IMR-90 (cell line): ENCODE measurements at regions not wholly inside any gene's neighbourhood (a gene's known extent, or its start where the extent isn't known, plus 50 kb on each side); places are given as distances from the start of the nearest gene placed in this dataset.

Experiments used
- ATAC-seq: fragments of 200-7000 bp; cut with Tn5 transposase; 2 replicates; pipeline ENCODE4 v1.9.1; 2020; ENCODE audit warnings: low read depth, mild to moderate bottlenecking, moderate library complexity
- BruUV-seq: library from RNA; stranded (reverse); fragments of 400-500 nt; replicated peaks from 2 replicates; lab custom pipeline; 2021; lab: Mats Ljungman, UMichigan
- CTCF ChIA-PET: fragments of 300-600 bp; formaldehyde crosslinking; extraction: SDS; loops from one replicate; lab custom pipeline; 2021; ENCODE audit warnings: antibody characterized with exemption; lab: Yijun Ruan, JAX
- POLR2A ChIA-PET: fragments of 300-600 bp; sonication (Branson Sonifier 250); formaldehyde crosslinking; loops from one replicate; lab custom pipeline; 2022; ENCODE audit warnings: antibody characterized with exemption; ENCODE audit not compliant: unreplicated experiment; lab: Charles Lee
- DNase-seq: peaks from one replicate; pipeline ENCODE4 v3.0.0; 2013
- H2AFZ ChIP-seq: replicated peaks from 2 replicates; pipeline ENCODE3; 2013; ENCODE audit warnings: low read length, mild to moderate bottlenecking; ENCODE audit not compliant: poor library complexity
- H2AK5ac ChIP-seq: 2 replicates; pipeline ENCODE4 v1.6.1; 2013; ENCODE audit warnings: low read depth, low read length, inconsistent platforms
- H2AK9ac ChIP-seq: replicated peaks from 2 replicates; pipeline ENCODE3; 2013; ENCODE audit warnings: mild to moderate bottlenecking, low read depth, low read length, moderate library complexity; ENCODE audit not compliant: poor library complexity
- H2BK120ac ChIP-seq: 2 replicates; pipeline ENCODE4 v1.6.1; 2013; ENCODE audit warnings: low read depth, low read length, inconsistent platforms
- H2BK15ac ChIP-seq: 3 replicates; pipeline ENCODE4 v1.6.1; 2013; ENCODE audit warnings: low read depth, low read length, inconsistent platforms
- H2BK20ac ChIP-seq: 2 replicates; pipeline ENCODE4 v1.6.1; 2013; ENCODE audit warnings: low read depth, mild to moderate bottlenecking, inconsistent platforms, low read length, moderate library complexity
- H2BK5ac ChIP-seq: 2 replicates; pipeline ENCODE4 v1.6.1; 2013; ENCODE audit warnings: mild to moderate bottlenecking, low read depth, low read length, inconsistent platforms; ENCODE audit not compliant: poor library complexity, severe bottlenecking
- H3K14ac ChIP-seq: replicated peaks from 2 replicates; pipeline ENCODE4 v1.6.1; 2013; ENCODE audit warnings: low read depth, low read length, inconsistent platforms
- H3K18ac ChIP-seq: 2 replicates; pipeline ENCODE4 v1.6.1; 2013; ENCODE audit warnings: low read depth, low read length, control low read depth
- H3K23ac ChIP-seq: 2 replicates; pipeline ENCODE4 v1.6.1; 2013; ENCODE audit warnings: low read depth, low read length, inconsistent platforms
- H3K27ac ChIP-seq: 2 replicates; pipeline ENCODE4 v1.5.1; 2013; ENCODE audit warnings: mild to moderate bottlenecking, control low read depth, low read length; ENCODE audit not compliant: insufficient read depth
- H3K27me3 ChIP-seq: 2 replicates; pipeline ENCODE4 v1.6.1; 2013; ENCODE audit warnings: low read length; ENCODE audit not compliant: control insufficient read depth, insufficient read depth
- H3K36me3 ChIP-seq: 2 replicates; pipeline ENCODE4 v1.6.1; 2013; ENCODE audit warnings: low read length, mixed read lengths; ENCODE audit not compliant: control insufficient read depth, insufficient read depth
- H3K4ac ChIP-seq: 2 replicates; pipeline ENCODE4 v1.6.1; 2013; ENCODE audit warnings: low read depth, low read length, inconsistent platforms
- H3K4me1 ChIP-seq: 2 replicates; pipeline ENCODE4 v1.6.1; 2013; ENCODE audit warnings: low read length, mixed read lengths; ENCODE audit not compliant: control insufficient read depth, insufficient read depth
- H3K4me2 ChIP-seq: 2 replicates; pipeline ENCODE4 v1.6.1; 2013; ENCODE audit warnings: low read depth, mild to moderate bottlenecking, control low read depth, low read length, moderate library complexity
- H3K4me3 ChIP-seq: 2 replicates; pipeline ENCODE4 v1.5.1; 2013; ENCODE audit warnings: low read depth, mild to moderate bottlenecking, control low read depth, low read length, moderate library complexity; ENCODE audit not compliant: insufficient read depth
- H3K56ac ChIP-seq: 2 replicates; pipeline ENCODE4 v1.6.1; 2013; ENCODE audit warnings: low read length, inconsistent platforms; ENCODE audit not compliant: insufficient read depth; ENCODE audit errors: extremely low read depth
- H3K79me1 ChIP-seq, 2 experiments: 2 replicates each; pipeline ENCODE4 v1.6.1; 2013; ENCODE audit warnings: low read length in 2 of 2, inconsistent platforms in 1 of 2, low read depth in 1 of 2
- H3K9ac ChIP-seq: 2 replicates; pipeline ENCODE4 v1.6.1; 2013; ENCODE audit warnings: low read depth, low read length, control low read depth
- H3K9me1 ChIP-seq: 2 replicates; pipeline ENCODE4 v1.6.1; 2013; ENCODE audit warnings: low read length, inconsistent platforms; ENCODE audit not compliant: insufficient read depth
- H3K9me3 ChIP-seq: 2 replicates; pipeline ENCODE4 v1.6.1; 2013; ENCODE audit warnings: low read length; ENCODE audit not compliant: control insufficient read depth, insufficient read depth
- H4K20me1 ChIP-seq: 2 replicates; pipeline ENCODE4 v1.6.1; 2013; ENCODE audit warnings: low read length, inconsistent platforms; ENCODE audit not compliant: insufficient read depth
- H4K5ac ChIP-seq: 2 replicates; pipeline ENCODE4 v1.6.1; 2013; ENCODE audit warnings: mild to moderate bottlenecking, low read depth, low read length, control low read depth
- H4K8ac ChIP-seq, 2 experiments: 2 replicates each; pipeline ENCODE4 v1.6.1; 2013; ENCODE audit warnings: low read depth in 2 of 2, low read length in 2 of 2, control low read depth in 1 of 2, inconsistent platforms in 1 of 2
- H4K91ac ChIP-seq: 2 replicates; pipeline ENCODE4 v1.6.1; 2013; ENCODE audit warnings: low read depth, low read length, inconsistent platforms; ENCODE audit not compliant: insufficient read depth
- CHD1 ChIP-seq: IDR thresholded peaks from 2 replicates; pipeline ENCODE4 v1.6.1; 2012; ENCODE audit warnings: low read depth, low read length, improper control_type of control experiment
- RCOR1 ChIP-seq: IDR thresholded peaks from 2 replicates; pipeline ENCODE4 v1.6.1; 2012; ENCODE audit warnings: mild to moderate bottlenecking, low read length, improper control_type of control experiment; ENCODE audit not compliant: insufficient replicate concordance
- RFX5 ChIP-seq: IDR thresholded peaks from 2 replicates; pipeline ENCODE4 v1.8.0; 2012; ENCODE audit warnings: low read depth, mild to moderate bottlenecking, low read length, moderate library complexity
- WGBS, 2 experiments: methylation state at CpG; one replicate each; pipeline versions ENCODE4 v1.1.5 to v1.1.7; 2013; ENCODE audit warnings: missing lambda C conversion rate in 2 of 2; ENCODE audit not compliant: insufficient read length in 1 of 2; ENCODE audit errors: extremely low coverage in 2 of 2; 5-methylcytosine and 5-hydroxymethylcytosine counted together
- dilution Hi-C: fragments of 300-500 bp; cut with HindIII; formaldehyde crosslinking; loops from one replicate; pipeline ENCODE4 v1.14.3; 2018; ENCODE audit warnings: low sequenced_read_pairs; ENCODE audit not compliant: unreplicated experiment
- in situ Hi-C: fragments of 300-500 bp; cut with MboI; formaldehyde crosslinking; loops from 3 replicates; pipeline ENCODE4 v1.14.3; 2019; ENCODE audit warnings: low sequenced_read_pairs, inconsistent platforms, mixed read lengths
- intact Hi-C: fragments of 100-400 bp; cut with micrococcal nuclease; formaldehyde crosslinking; loops from 2 replicates; pipeline ENCODE4 v1.10.0; 2022

- H4K5ac ChIP-seq, result no peak overlapping the region
- in situ Hi-C loops, result loop anchor here (10.0 to 25.0 kb wide), 2 partner anchors 60 to 373 kb away; no protein-coding TSS in a partner anchor
- no peaks in the 10 kb centered on the region for H3K79me1 ChIP-seq
- no peak overlapping the region for H4K91ac ChIP-seq
- no peak overlapping the region for H2AFZ ChIP-seq
- no peak overlapping the region for H2BK5ac ChIP-seq
- H3K9me1 ChIP-seq, result no peaks in the 10 kb centered on the region
- H3K4ac ChIP-seq, result no peak overlapping the region
- H2BK15ac ChIP-seq, result no peak overlapping the region
- dilution Hi-C loops, result no loop called here
- ChIA-PET POLR2A (no interaction called here), CTCF (no interaction called here)
- intact Hi-C loops, result no loop called here
- no peak overlapping the region for H3K27ac ChIP-seq
- no peaks in the 10 kb centered on the region for H3K36me3 ChIP-seq
- no peak overlapping the region for H3K9ac ChIP-seq
- no peak overlapping the region for H3K56ac ChIP-seq
- no peak overlapping the region for H3K4me2 ChIP-seq
- H3K27me3 ChIP-seq, result no peaks in the 10 kb centered on the region
- BruUV-seq, result no TSS peak
- no peak for TF ChIP-seq RCOR1
- TF ChIP-seq RFX5, result no peak
- TF ChIP-seq CHD1, result no peak
- H2BK20ac ChIP-seq, result no peak overlapping the region
- H2AK9ac ChIP-seq, result no peak overlapping the region
- no peaks in the 10 kb centered on the region for H3K4me1 ChIP-seq
- H3K18ac ChIP-seq, result no peak overlapping the region
- DNase-seq (no peak), ATAC-seq (no peak)
- H2AK5ac ChIP-seq, result no peak overlapping the region
- H3K14ac ChIP-seq, result no peak overlapping the region
- H3K4me3 ChIP-seq, result no peak overlapping the region
- WGBS, 2 experiments, result no CpG with 5 or more reads among the region's 5 CpGs
- no peak overlapping the region for H4K8ac ChIP-seq
- no peak overlapping the region for H3K23ac ChIP-seq
- H3K9me3 ChIP-seq, result peaks cover 43% of the 10 kb centered on the region
- no peak overlapping the region for H2BK120ac ChIP-seq
- H4K20me1 ChIP-seq, result no peaks in the 10 kb centered on the region
Measured at GRCh38 chr17:73984941-73985340, 218.5 kb upstream of the RPL38 start.
